SHP77 (cell line): ENCODE measurements at regions not wholly inside any gene's neighbourhood (a gene's known extent, or its start where the extent isn't known, plus 50 kb on each side); places are given as distances from the start of the nearest gene placed in this dataset.

Source experiments
- DNase-seq, 2 experiments: peaks; one replicate each; lab custom pipeline; 2025; lab: John Stamatoyannopoulos, UW

GRCh38 chr6:6891125-6891721 lies 216.5 kb upstream of the RREB1 start:
- no peak for DNase-seq

GRCh38 chr6:6891949-6892461 lies 215.8 kb upstream of the RREB1 start:
- no peak for DNase-seq

GRCh38 chr6:6892744-6893583 lies 214.8 kb upstream of the RREB1 start:
- no peak for DNase-seq

GRCh38 chr6:6893701-6894100 lies 214.1 kb upstream of the RREB1 start:
- no peak for DNase-seq

- DNase-seq = no peak
These were observed 211.8 kb upstream of the RREB1 start for GRCh38 chr6:6895929-6896328.

GRCh38 chr6:6897140-6897539 lies 210.6 kb upstream of the RREB1 start:
- DNase-seq = no peak

- no peak for DNase-seq
These were observed 207.1 kb upstream of the RREB1 start for GRCh38 chr6:6900569-6901204.

GRCh38 chr6:6901205-6901719 lies 206.5 kb upstream of the RREB1 start:
- no peak for DNase-seq

GRCh38 chr6:6901945-6902344 lies 205.8 kb upstream of the RREB1 start:
- DNase-seq = no peak

- DNase-seq = no peak
These were observed 201.7 kb upstream of the RREB1 start for GRCh38 chr6:6905961-6906518.

- no peak for DNase-seq
These were observed 201.1 kb upstream of the RREB1 start for GRCh38 chr6:6906570-6907213.

- no peak for DNase-seq
These were observed 200.5 kb upstream of the RREB1 start for GRCh38 chr6:6907286-6907685.

GRCh38 chr6:6908121-6908520 lies 199.6 kb upstream of the RREB1 start:
- DNase-seq = no peak

GRCh38 chr6:6909111-6909510 lies 198.7 kb upstream of the RREB1 start:
- no peak for DNase-seq

GRCh38 chr6:6910734-6911295 lies 196.9 kb upstream of the RREB1 start:
- no peak for DNase-seq

- no peak for DNase-seq
These were observed 196.4 kb upstream of the RREB1 start for GRCh38 chr6:6911391-6911790.

GRCh38 chr6:6912817-6913744 lies 194.7 kb upstream of the RREB1 start:
- no peak for DNase-seq

GRCh38 chr6:6915219-6915618 lies 192.5 kb upstream of the RREB1 start:
- no peak for DNase-seq

- no peak for DNase-seq
These were observed 191.8 kb upstream of the RREB1 start for GRCh38 chr6:6915813-6916547.

GRCh38 chr6:6916598-6916997 lies 191.2 kb upstream of the RREB1 start:
- no peak for DNase-seq
